WTC11 (cell line): ENCODE measurements at regions not wholly inside any gene's neighbourhood (a gene's known extent, or its start where the extent isn't known, plus 50 kb on each side); places are given as distances from the start of the nearest gene placed in this dataset.

Source experiments
- AFF4 ChIP-seq: sonication (generic); formaldehyde crosslinking; IDR thresholded peaks from 2 replicates; pipeline ENCODE4 v1.8.1; 2023; ENCODE audit warnings: mild to moderate bottlenecking, missing genetic modification reagents, borderline replicate concordance
- JAZF1 ChIP-seq: fragments of 250-450 bp; sonication (Bioruptor Pico); IDR thresholded peaks from 2 replicates; pipeline ENCODE4 v1.9.0; 2021; ENCODE audit warnings: moderate library complexity, mild to moderate bottlenecking, inconsistent platforms

- TF ChIP-seq AFF4 (no peak), JAZF1 (CRISPR knock-in tag) (no peak)
Measured at GRCh38 chr12:45637706-45638105, 91.8 kb upstream of the ARID2 start.
